ENCODE measurements at regions not wholly inside any gene's neighbourhood (a gene's known extent, or its start where the extent isn't known, plus 50 kb on each side); places are given as distances from the start of the nearest gene placed in this dataset.

GRCh38 chr13:99892866-99893504 lies 78.6 kb downstream of the ZIC5 start:
- DNase-seq (ENCODE audit: low read depth, low spot score), result no peak

- DNase-seq (ENCODE audit: low read depth, low spot score), result peak; percentile 68
These were observed 79.4 kb downstream of the ZIC5 start for GRCh38 chr13:99892196-99892613.

GRCh38 chr13:99886706-99887105 lies 84.9 kb downstream of the ZIC5 start:
- no peak for DNase-seq (ENCODE audit: low read depth, low spot score)

GRCh38 chr13:99884913-99885312 lies 86.7 kb downstream of the ZIC5 start:
- no peak for DNase-seq (ENCODE audit: low read depth, low spot score)

- no peak for DNase-seq (ENCODE audit: low read depth, low spot score)
These were observed 87.8 kb downstream of the ZIC5 start for GRCh38 chr13:99883805-99884204.

- no peak for DNase-seq (ENCODE audit: low read depth, low spot score)
These were observed 92.5 kb downstream of the ZIC5 start for GRCh38 chr13:99878921-99879610.

GRCh38 chr13:99876651-99877050 lies 94.9 kb downstream of the ZIC5 start:
- DNase-seq (ENCODE audit: low read depth, low spot score), result no peak

- DNase-seq (ENCODE audit: low read depth, low spot score), result no peak
These were observed 96.2 kb downstream of the ZIC5 start for GRCh38 chr13:99875391-99875790.

GRCh38 chr13:99873832-99874430 lies 97.6 kb downstream of the ZIC5 start:
- no peak for DNase-seq (ENCODE audit: low read depth, low spot score)

GRCh38 chr13:99873141-99873540 lies 98.4 kb downstream of the ZIC5 start:
- DNase-seq (ENCODE audit: low read depth, low spot score), result no peak

- DNase-seq (ENCODE audit: low read depth, low spot score), result no peak
These were observed 100.2 kb downstream of the ZIC5 start for GRCh38 chr13:99871249-99871898.

GRCh38 chr13:99870541-99870940 lies 101.0 kb downstream of the ZIC5 start:
- no peak for DNase-seq (ENCODE audit: low read depth, low spot score)

GRCh38 chr13:99869830-99870229 lies 101.7 kb downstream of the ZIC5 start:
- no peak for DNase-seq (ENCODE audit: low read depth, low spot score)

GRCh38 chr13:99868767-99869166 lies 102.8 kb downstream of the ZIC5 start:
- DNase-seq (ENCODE audit: low read depth, low spot score), result no peak

GRCh38 chr13:99867535-99868257 lies 103.9 kb downstream of the ZIC5 start:
- DNase-seq (ENCODE audit: low read depth, low spot score), result no peak

- DNase-seq (ENCODE audit: low read depth, low spot score), result no peak
These were observed 104.8 kb downstream of the ZIC5 start for GRCh38 chr13:99866781-99867180.

GRCh38 chr13:99865420-99865930 lies 106.1 kb downstream of the ZIC5 start:
- DNase-seq (ENCODE audit: low read depth, low spot score), result no peak

GRCh38 chr13:99864627-99864990 lies 107.0 kb downstream of the ZIC5 start:
- no peak for DNase-seq (ENCODE audit: low read depth, low spot score)

GRCh38 chr13:99863789-99864626 lies 107.6 kb downstream of the ZIC5 start:
- DNase-seq (ENCODE audit: low read depth, low spot score), result no peak

GRCh38 chr13:99862244-99862643 lies 109.3 kb downstream of the ZIC5 start:
- DNase-seq (ENCODE audit: low read depth, low spot score), result no peak

- DNase-seq (ENCODE audit: low read depth, low spot score), result no peak
These were observed 109.8 kb downstream of the ZIC5 start for GRCh38 chr13:99861771-99862170.

Data from iPS DF 19.7 (cell line).